Gastroesophageal sphincter (tissue), 3 donors: ENCODE measurements at regions not wholly inside any gene's neighbourhood (a gene's known extent, or its start where the extent isn't known, plus 50 kb on each side); places are given as distances from the start of the nearest gene placed in this dataset.

Experiments used
- CTCF ChIP-seq, 4 experiments: fragments of 200-600 bp in 2 of 4; fragments of 450-650 bp in 2 of 4; sonication (generic) in 1 of 4; IDR thresholded peaks; one replicate each; pipeline ENCODE4 v1.5.1; 2017 to 2019; ENCODE audit warnings: antibody characterized with exemption in 4 of 4, mild to moderate bottlenecking in 2 of 4, moderate library complexity in 2 of 4
- EP300 ChIP-seq: sonication (generic); formaldehyde crosslinking; IDR thresholded peaks from one replicate; pipeline ENCODE4 v1.6.1; 2017; ENCODE audit warnings: antibody characterized with exemption, mild to moderate bottlenecking
- POLR2A ChIP-seq, 2 donors: fragments of 450-650 bp; IDR thresholded peaks; one replicate each; pipeline ENCODE4 v1.6.1; 2017; ENCODE audit warnings: antibody characterized with exemption in 2 of 2, mild to moderate bottlenecking in 2 of 2, moderate library complexity in 1 of 2
- POLR2AphosphoS5 ChIP-seq: sonication (generic); formaldehyde crosslinking; IDR thresholded peaks from one replicate; pipeline ENCODE4 v1.6.1; 2017; ENCODE audit warnings: antibody characterized with exemption

- no peak for TF ChIP-seq POLR2A (IDR thresholded peaks at IDR 0.05)
- no peak for TF ChIP-seq POLR2AphosphoS5
- TF ChIP-seq CTCF (IDR thresholded peaks at IDR 0.05) = no peak
- no peak for TF ChIP-seq EP300
Measured at GRCh38 chr14:41521891-41522290, 84.8 kb upstream of the LRFN5 start.
